Esophagus mucosa (tissue), 1 donor: ENCODE measurements at regions not wholly inside any gene's neighbourhood (a gene's known extent, or its start where the extent isn't known, plus 50 kb on each side); places are given as distances from the start of the nearest gene placed in this dataset.
A peak's percentile ranks its signal among the peaks of the same experiment; 100 is the strongest.
"Not testable (repeated sequence)": the region's sequence is repeated elsewhere in the genome, so short reads cannot be mapped to it uniquely, and the experiment has no call there.

ENCODE experiments used
- ATAC-seq: fragments of 200-7000 bp; cut with Tn5 transposase; one replicate; pipeline ENCODE4 v1.9.1; 2020
- donor health status: DM: yes; HTN: yes; CAD: no.

- ATAC-seq, result no peak
These were observed 161.1 kb upstream of the RASSF8 start for GRCh38 chr12:25797386-25797785.

DNA sequence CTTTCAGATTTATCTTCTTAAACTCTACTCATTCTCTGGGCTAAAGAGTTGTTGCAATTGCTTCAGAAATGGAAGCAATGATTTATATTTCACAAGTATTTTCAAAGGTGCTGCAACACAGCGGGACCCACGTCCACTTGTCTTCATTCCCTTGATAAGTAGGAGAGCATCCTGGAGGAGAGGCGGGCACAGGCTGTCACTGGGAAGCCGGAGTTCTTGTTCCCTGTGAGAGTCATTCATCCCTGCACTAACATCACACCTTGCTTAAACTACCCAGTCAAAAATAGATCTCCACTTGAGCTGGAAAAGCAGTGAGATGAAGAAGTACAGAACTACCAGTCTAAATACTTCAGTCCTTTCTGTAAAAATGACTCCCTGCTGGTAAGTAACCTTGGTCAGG lies 160.5 kb upstream of the RASSF8 start:
- no peak for ATAC-seq

DNA sequence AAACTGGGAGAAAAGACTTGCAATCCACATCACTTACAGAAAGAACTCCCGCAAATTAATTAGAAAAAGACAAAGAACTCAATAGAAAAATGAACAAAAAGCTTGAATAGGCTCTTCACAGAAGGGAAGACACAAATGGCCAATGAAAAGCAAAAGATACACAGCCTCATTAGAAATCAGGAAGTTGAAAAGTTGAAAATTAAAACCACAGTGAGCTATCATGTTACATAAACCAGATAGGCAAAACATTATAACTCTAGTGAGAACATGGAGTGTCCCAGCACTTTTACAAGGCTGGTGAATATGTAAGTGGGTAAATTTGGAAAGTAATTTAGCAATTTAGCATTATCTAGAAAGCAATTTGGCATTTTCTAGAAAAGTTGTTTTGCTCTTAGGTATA lies 158.4 kb upstream of the RASSF8 start:
- ATAC-seq, result no peak

GRCh38 chr12:25801734-25802133 lies 156.7 kb upstream of the RASSF8 start:
- no peak for ATAC-seq

GRCh38 chr12:25802143-25802542 lies 156.3 kb upstream of the RASSF8 start:
- ATAC-seq, result no peak

DNA sequence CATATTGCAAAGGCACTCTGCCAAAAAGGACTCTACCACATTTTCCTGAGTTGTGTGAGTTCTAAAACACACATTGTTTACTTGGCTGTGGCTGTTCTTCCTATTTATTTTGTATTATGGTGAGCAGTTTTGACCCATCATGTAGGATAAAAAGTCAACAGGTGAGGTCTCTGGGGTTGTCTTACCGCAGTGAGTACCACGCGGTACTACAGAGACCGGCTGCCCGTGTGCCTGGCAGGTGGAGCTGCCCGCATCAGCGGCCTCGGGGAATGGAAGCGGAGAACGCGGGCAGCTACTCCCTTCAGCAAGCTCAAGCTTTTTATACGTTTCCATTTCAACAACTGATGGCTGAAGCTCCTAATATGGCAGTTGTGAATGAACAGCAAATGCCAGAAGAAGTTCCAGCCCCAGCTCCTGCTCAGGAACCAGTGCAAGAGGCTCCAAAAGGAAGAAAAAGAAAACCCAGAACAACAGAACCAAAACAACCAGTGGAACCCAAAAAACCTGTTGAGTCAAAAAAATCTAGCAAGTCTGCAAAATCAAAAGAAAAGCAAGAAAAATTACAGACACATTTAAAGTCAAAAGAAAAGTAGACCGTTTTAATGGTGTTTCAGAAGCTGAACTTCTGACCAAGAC lies 155.3 kb upstream of the RASSF8 start:
- ATAC-seq, result peak; percentile 28

- ATAC-seq, result not testable (repeated sequence)
These were observed 154.2 kb upstream of the RASSF8 start for GRCh38 chr12:25804286-25804685.

DNA sequence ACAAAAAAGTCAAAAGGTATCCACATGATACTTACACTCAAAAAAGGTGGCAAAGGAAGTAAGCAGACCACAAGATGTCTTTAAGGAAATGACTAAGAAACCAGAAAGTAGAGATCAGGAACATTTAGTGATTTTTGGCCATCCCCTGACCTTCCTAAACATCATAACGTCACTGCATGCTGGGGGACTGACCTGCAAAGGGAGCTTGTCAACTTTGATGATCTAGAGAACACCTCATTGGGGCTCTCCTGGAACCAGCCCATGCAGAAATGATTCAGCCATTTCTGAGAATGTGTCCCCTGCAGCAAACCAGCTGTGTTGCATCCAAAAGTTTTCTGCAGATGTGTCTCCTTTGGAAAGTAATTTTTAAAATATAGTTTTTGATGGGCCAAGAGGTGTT lies 152.2 kb upstream of the RASSF8 start:
- ATAC-seq, result no peak

GRCh38 chr12:25808604-25809003 lies 149.9 kb upstream of the RASSF8 start:
- ATAC-seq, result no peak

GRCh38 chr12:25810683-25811082 lies 147.8 kb upstream of the RASSF8 start:
- ATAC-seq, result no peak

DNA sequence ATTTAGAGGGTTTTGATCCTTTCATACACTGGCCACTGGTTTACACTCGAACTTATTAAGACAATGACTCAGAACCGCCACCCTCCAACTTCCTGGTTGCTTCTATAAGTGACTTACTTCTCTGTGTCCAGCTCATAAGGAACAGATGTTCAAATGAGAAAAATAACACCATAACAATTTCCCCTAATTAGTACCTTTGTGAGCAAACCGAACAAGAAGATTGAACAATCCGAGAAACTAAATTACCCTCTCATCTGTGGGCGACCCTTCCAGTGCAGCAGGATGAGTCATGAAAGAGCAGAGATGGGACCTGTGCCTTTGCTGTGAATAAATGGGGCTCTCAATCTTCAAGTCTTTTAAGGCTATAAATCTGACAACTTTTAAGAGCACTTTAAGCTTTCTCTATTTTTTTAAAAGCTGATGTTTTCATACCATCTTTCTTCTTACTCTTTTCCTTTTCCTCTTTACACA lies 146.8 kb upstream of the RASSF8 start:
- ATAC-seq, result no peak

DNA sequence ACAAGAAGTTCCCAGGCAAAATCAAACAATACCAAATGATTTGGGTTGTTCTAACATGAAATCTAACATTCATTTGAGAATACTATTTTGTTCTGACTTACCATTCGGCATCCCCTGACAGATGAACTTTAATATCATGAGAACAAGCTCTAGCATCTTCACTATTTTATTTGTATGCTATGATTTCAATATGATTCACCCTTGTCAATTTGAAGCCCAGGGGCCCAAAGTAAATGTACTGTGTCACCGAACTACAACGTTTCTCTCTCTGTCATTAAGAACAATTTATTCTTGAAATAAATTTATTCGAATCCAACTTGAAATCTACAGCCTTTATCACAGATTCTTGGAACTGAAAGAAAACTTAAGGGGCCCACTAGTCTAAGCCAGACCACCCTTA lies 146.2 kb upstream of the RASSF8 start:
- ATAC-seq, result no peak

- ATAC-seq, result no peak
These were observed 144.6 kb upstream of the RASSF8 start for GRCh38 chr12:25813843-25814242.

GRCh38 chr12:25816637-25817036 lies 141.8 kb upstream of the RASSF8 start:
- no peak for ATAC-seq

DNA sequence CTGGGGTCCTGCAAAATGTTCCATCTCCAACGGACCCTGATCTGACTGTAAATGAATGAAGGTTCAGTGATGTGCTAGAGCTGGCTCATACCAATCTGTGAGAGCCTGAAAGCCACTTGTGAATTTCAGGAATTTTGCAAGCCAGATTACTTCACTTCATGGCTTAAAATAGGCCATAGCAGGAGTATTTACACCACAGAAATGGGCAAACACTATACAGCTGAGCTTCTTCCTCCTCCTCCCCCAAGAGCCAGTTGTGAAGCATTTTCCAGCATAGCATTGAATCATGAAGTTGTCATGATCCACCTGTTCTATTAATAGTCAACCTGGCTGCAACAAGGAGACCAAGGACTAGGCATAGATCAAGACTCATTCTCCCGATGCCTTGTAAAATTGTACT lies 141.3 kb upstream of the RASSF8 start:
- no peak for ATAC-seq

DNA sequence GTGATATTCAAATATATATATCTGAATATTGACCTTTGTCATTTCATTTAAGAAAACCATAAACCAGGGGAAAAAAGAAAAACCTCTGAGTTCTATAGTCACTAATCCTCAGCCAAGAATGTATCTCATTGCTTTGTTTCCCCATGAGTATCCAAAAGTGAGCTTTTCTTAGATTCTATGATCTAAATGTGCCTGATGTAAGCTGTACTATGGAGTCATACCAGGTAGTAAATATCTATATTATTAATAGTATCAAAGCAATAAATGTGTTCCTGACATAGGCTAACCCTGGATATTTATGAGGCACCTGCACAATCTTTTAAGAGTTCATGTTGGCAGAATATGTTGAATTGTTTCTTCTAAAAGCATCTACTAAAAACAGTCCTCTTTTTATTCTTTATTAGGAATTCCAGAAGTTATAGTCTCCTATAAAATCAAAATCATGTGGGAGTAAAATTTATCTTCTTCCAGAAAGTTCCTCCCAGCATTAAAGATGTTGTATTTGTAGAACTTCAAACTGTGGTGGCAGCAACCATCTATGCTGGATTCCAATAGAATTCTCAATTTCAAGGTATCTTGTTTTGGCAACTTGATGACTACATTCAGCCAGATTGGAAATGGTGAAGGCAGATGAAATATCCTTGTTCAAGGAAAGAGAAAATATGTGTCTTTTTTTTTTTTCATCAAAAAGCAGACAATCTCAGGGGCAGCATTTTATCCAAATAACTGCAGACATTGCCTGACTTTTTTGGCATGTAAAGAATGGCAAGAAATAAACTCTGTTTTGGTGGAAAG lies 139.7 kb upstream of the RASSF8 start:
- ATAC-seq, result no peak

- no peak for ATAC-seq
These were observed 138.8 kb upstream of the RASSF8 start for GRCh38 chr12:25819691-25820090.

GRCh38 chr12:25822281-25822680 lies 136.2 kb upstream of the RASSF8 start:
- no peak for ATAC-seq

- ATAC-seq, result no peak
These were observed 133.7 kb upstream of the RASSF8 start for GRCh38 chr12:25824734-25825133.

DNA sequence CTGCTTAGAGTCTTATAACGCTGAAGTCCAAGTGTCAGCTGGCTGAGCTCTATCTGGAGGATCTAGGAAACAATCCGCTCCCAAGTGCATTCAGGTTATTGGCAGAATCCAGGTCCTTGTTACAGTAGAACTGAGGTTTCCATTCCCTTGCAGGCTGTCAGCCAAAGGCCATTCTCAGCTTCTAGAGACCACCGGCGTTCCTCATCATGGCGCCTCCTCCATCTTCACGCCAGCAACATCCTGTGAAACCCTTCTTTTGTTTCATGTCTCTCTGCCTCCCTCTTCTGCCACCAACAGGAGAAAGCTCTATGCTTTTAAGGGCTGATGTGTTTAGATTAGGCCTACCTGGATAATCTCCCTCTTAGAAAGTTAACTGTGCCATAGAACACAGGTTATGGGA lies 133.0 kb upstream of the RASSF8 start:
- no peak for ATAC-seq

DNA sequence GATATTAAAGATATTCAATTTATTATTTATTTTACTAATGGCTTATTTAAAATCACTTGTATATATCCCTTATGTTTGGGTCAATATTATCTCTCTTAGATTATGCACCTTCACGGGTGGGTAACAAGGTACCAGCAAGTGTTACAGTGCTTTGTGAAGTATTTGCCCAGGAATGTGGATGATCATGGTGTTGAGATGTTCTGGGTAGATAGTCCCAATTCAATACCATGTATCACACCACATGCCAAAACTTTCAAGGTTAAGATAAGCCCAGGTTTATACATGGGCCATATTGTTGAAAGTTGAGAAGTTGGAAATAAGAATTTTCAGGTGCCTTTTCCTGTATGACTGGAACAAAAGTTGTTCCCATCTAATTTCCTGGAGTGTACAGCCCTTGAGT lies 131.3 kb upstream of the RASSF8 start:
- ATAC-seq, result no peak

DNA sequence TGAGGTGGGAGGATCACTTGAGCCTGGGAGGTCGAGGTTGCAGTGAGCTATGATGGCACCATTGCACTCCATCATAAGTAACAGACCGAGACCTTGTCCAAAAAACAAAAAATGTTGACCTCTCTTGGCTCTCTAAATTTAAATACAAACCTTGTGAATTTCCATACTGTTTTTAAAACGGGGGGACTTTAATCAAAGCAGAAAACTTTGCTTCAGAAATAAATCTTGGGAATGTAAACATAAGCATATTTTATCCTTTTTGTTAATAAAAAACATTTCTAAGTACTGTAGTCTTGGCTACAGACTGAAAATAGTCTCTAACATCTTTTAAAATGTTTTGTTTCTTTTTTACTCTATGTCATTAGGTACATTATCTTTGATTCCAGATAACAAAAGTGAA lies 130.7 kb upstream of the RASSF8 start:
- no peak for ATAC-seq

DNA sequence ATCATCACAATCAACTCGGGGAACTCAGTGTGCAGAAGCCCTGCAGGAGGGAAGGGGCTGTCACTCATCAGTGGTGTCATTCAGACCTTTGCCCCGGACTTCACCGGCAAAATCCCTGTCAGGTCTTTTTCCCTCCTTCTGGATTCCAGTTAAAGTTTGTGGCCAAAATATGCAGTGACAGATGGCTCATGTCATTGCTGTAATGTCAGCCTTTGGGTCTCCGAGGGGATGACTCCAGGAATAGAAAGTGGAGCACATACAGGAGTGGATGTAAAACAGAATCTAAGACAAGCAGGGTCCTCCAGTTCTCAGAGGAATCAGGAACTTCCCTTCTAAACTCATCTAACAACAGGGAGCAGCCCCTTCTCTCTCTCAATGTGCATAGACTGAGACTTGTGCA lies 130.3 kb upstream of the RASSF8 start:
- ATAC-seq, result no peak

- ATAC-seq, result no peak
These were observed 129.3 kb upstream of the RASSF8 start for GRCh38 chr12:25829192-25829591.
